ENCODE measurements at regions not wholly inside any gene's neighbourhood (a gene's known extent, or its start where the extent isn't known, plus 50 kb on each side); places are given as distances from the start of the nearest gene placed in this dataset.

DNA sequence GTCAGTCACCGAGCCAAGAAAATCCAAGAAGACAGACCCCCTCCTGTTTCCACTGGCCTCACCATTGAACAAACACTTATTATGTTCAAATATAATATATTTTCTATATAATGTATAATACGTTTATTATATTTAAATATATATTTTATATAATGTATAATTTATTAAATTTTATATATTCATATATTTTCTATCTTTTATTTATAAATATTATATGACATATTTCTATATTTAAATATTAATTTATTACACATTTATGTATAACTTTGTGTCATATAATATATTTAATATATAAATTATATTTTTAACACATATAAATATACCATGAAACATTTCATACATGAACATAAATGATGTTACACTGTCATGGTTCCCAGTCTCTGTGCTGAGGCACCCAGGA, 60.9 kb upstream of the RMDN2 start:
- TF ChIP-seq, protein P1, sequence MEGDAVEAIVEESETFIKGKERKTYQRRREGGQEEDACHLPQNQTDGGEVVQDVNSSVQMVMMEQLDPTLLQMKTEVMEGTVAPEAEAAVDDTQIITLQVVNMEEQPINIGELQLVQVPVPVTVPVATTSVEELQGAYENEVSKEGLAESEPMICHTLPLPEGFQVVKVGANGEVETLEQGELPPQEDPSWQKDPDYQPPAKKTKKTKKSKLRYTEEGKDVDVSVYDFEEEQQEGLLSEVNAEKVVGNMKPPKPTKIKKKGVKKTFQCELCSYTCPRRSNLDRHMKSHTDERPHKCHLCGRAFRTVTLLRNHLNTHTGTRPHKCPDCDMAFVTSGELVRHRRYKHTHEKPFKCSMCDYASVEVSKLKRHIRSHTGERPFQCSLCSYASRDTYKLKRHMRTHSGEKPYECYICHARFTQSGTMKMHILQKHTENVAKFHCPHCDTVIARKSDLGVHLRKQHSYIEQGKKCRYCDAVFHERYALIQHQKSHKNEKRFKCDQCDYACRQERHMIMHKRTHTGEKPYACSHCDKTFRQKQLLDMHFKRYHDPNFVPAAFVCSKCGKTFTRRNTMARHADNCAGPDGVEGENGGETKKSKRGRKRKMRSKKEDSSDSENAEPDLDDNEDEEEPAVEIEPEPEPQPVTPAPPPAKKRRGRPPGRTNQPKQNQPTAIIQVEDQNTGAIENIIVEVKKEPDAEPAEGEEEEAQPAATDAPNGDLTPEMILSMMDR (IDR thresholded peaks at IDR 0.05; ENCODE audit: low read depth, low read length, missing control alignments), result no peak

DNA sequence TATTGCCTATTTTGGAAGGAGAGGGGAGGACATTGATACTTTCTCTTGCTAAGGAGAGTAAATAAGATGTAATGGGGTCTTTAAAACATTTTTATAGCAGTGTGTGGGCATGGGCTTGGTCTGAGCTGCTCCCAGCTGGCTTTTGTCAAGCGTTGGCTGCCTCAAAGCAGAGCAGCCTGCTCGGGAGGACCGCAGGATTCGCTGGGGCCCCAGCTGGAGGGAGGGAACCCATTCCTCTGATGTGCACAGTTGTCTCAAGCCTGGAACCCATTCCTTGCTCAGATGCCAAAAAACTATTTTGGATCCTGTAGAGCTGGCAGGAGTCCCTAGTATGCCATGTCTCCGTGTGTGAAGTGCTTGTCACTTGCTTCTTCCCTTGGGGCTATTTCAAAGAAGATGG, 59.4 kb upstream of the RMDN2 start:
- TF ChIP-seq, protein P1 (IDR thresholded peaks at IDR 0.05; ENCODE audit: low read depth, low read length, missing control alignments), result no peak
- no peak for DNase-seq (ENCODE audit: extremely low read depth, low read depth)
- no peak overlapping the region for H3K4me3 ChIP-seq (replicated peaks; ENCODE audit: low read depth, low read length)

More for the DNA sequence above, 60.9 kb upstream of the RMDN2 start:
- no peak overlapping the region for H3K4me3 ChIP-seq (replicated peaks; ENCODE audit: low read depth, low read length)
- DNase-seq (ENCODE audit: extremely low read depth, low read depth), result no peak

DNA sequence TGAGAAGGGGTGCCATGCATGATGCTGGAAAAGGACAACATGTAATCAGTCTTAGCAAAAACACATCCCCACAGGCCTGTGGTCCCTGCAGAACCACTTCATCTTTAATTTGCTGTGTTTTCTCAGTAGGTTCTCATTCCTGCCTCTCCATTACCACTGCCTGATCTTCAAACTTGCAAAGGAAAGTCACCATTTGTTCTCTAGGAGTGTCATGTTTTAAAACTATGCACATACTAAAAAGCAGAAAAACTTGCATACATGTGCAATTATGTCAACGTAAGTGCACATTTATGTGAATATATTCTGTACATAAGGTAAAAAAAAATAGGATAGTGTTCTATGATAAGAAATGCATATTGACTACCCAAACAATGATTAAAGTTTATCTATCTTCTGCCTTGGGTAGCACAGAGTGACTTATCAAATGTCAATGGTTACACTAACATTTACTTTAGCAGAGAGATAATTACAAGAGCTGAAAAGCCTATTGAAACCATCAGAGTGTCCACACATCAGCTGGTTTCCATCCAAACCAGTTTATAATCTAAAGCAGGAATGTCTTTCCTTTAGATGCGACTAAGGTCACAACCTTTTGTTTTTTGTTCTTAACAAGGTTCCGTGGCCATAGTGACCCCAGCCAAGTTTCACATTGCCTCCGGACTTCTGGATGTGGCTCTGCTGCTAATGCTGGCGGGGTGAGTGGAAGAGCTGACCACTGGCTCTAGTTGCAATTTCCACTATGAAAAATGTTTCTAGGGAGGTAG, 58.7 kb upstream of the RMDN2 start:
- DNase-seq (ENCODE audit: extremely low read depth, low read depth), result no peak
- TF ChIP-seq, protein P1 (IDR thresholded peaks at IDR 0.05; ENCODE audit: low read depth, low read length, missing control alignments), result no peak
- no peak overlapping the region for H3K4me3 ChIP-seq (replicated peaks; ENCODE audit: low read depth, low read length)

DNA sequence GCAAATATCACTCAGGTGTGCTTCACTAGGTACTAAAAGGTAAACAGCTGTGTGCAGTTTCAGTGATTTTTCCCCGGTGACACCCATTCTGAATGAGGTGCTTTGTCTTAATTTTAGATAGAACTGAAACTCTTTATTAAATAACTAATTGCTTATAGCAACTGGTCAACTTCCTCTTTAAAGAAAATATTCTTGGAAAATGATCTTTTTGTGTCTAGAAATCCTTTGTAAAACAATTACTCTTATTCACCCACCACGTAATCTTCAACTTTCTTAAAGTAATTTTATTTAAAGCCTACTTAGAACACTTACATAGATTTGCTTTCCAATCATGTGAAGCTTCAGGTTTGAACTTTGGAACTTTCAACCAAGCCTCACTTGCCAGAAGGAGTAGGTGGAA, 57.9 kb upstream of the RMDN2 start:
- H3K4me3 ChIP-seq (replicated peaks; ENCODE audit: low read depth, low read length), result no peak overlapping the region
- DNase-seq (ENCODE audit: extremely low read depth, low read depth), result no peak
- TF ChIP-seq, protein P1 (IDR thresholded peaks at IDR 0.05; ENCODE audit: low read depth, low read length, missing control alignments), result no peak

DNA sequence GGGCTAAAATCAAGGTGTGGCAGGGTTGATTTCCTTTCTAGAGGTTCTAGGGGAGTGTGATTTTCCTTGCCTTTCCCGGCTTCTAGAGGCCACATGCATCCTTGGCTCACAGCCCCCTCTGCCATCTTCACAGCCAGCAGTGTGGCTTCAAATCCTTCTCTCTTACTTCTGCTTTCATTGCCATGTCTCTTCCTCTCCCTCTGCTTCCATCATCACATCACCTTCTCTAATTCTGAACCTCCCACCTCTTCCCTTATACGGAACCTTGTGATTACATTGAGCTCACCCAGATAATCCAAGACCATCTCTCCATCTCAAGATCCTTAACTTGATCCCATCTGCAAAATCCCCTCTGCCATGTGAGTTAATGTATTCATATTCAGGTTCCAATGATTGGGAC, 56.2 kb upstream of the RMDN2 start:
- TF ChIP-seq, protein P1 (IDR thresholded peaks at IDR 0.05; ENCODE audit: low read depth, low read length, missing control alignments), result no peak
- H3K4me3 ChIP-seq (replicated peaks; ENCODE audit: low read depth, low read length), result no peak overlapping the region
- DNase-seq (ENCODE audit: extremely low read depth, low read depth), result no peak

DNA sequence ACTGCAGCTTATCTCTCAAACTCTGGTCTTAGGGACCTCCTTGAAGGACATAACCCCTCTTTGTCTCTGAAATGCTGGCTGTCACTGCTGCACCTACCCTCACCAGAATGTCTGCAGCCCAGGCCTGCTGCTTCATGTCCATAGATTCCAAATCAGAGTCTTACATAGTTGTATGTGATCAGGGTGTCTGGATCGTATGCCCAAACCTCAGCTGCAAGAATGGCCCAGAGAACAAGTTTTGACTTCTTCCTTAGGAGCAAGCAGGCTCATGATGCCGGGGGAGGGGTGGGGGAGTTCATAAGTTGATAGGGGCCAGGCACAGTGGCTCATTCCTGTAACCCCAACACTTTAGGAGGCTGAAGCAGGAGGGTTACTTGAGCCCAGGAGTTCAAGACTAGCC, 55.8 kb upstream of the RMDN2 start:
- no peak overlapping the region for H3K4me3 ChIP-seq (replicated peaks; ENCODE audit: low read depth, low read length)
- no peak for DNase-seq (ENCODE audit: extremely low read depth, low read depth)
- TF ChIP-seq, protein P1 (IDR thresholded peaks at IDR 0.05; ENCODE audit: low read depth, low read length, missing control alignments), result no peak

DNA sequence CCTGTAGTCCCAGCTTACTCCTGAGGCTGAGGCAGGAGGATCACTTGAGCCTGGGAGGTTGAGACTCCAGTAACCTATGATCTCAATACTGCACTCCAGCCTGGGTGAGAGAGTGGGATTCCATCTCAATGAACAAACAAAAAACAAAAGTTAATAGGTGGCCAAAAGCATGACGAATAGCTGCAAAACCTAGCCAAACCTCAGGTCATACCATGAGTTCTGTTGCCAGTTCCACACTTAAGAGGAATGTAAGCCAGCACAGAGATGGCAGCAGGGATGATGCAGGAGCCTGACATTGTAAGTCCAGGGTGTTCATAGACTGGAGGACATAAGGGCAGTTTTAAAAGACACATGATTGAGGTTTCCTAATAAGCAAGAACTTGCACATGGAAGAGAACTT, 55.3 kb upstream of the RMDN2 start:
- no peak overlapping the region for H3K4me3 ChIP-seq (replicated peaks; ENCODE audit: low read depth, low read length)
- no peak for DNase-seq (ENCODE audit: extremely low read depth, low read depth)
- TF ChIP-seq, protein P1 (IDR thresholded peaks at IDR 0.05; ENCODE audit: low read depth, low read length, missing control alignments), result no peak

All from HFF-Myc (cell line).